Ishikawa (cell line): ENCODE measurements at regions not wholly inside any gene's neighbourhood (a gene's known extent, or its start where the extent isn't known, plus 50 kb on each side); places are given as distances from the start of the nearest gene placed in this dataset.

ENCODE experiments used
- CEBPB ChIP-seq: IDR thresholded peaks from 2 replicates; pipeline ENCODE4 v1.6.1; 2012
- CREB1 ChIP-seq: IDR thresholded peaks from 2 replicates; pipeline ENCODE4 v1.6.1; 2012; ENCODE audit warnings: low read depth
- EGR1 ChIP-seq: IDR thresholded peaks from 2 replicates; pipeline ENCODE4 v1.6.1; 2012
- EP300 ChIP-seq: IDR thresholded peaks from 2 replicates; pipeline ENCODE4 v1.6.1; 2012; ENCODE audit warnings: borderline replicate concordance
- FOXM1 ChIP-seq: IDR thresholded peaks from 2 replicates; pipeline ENCODE4 v1.6.1; 2012; ENCODE audit warnings: low read depth, borderline replicate concordance
- MAX ChIP-seq: IDR thresholded peaks from 2 replicates; pipeline ENCODE4 v1.6.1; 2012
- NFIC ChIP-seq: IDR thresholded peaks from 2 replicates; pipeline ENCODE4 v1.6.1; 2012
- RAD21 ChIP-seq: IDR thresholded peaks from 2 replicates; pipeline ENCODE4 v1.6.1; 2012; ENCODE audit warnings: low read depth
- TAF1 ChIP-seq: IDR thresholded peaks from 2 replicates; pipeline ENCODE4 v1.6.1; 2012; ENCODE audit warnings: low read depth, mild to moderate bottlenecking
- TCF12 ChIP-seq: IDR thresholded peaks from 2 replicates; pipeline ENCODE4 v1.6.1; 2012; ENCODE audit warnings: low read depth
- TEAD4 ChIP-seq: IDR thresholded peaks from 2 replicates; pipeline ENCODE4 v1.6.1; 2012
- USF1 ChIP-seq: IDR thresholded peaks from 2 replicates; pipeline ENCODE4 v1.6.1; 2012
- YY1 ChIP-seq: IDR thresholded peaks from 2 replicates; pipeline ENCODE4 v1.6.1; 2012; ENCODE audit warnings: low read depth
- ZBTB7A ChIP-seq: IDR thresholded peaks from 2 replicates; pipeline ENCODE4 v1.6.1; 2012; ENCODE audit warnings: low read depth
- TF ChIP-seq, protein P1 (sequence below): IDR thresholded peaks from 2 replicates; pipeline ENCODE4 v1.6.1; 2012; ENCODE audit warnings: low read depth, mild to moderate bottlenecking

GRCh38 chr6:14530385-14530784, 412.8 kb downstream of the CD83 start:
- TF ChIP-seq RAD21 (no peak), TEAD4 (no peak)

DNA sequence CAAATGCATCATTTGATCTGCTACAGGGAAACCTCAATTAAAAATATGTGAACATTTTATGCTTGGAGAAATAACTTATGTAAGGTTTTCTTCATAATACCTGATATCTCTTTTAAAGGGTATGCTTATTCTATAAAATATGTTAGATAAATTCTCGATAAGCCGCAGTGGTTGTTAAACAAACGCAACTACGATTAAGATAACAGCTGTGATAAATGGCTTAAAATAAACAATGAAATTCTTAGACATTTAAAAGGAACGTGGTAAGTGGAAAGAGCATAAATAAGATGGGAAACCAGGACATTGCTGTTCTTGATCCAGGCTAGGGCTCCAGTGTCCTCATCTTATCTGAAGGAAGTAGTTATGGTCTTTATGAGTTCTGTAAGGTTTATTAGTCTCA, 415.9 kb downstream of the CD83 start:
- TF ChIP-seq USF1 (no peak), NFIC (no peak), EP300 (no peak), TCF12 (no peak), TAF1 (no peak), ZBTB7A (no peak), EGR1 (no peak)

- no peak for TF ChIP-seq USF1
- TF ChIP-seq TEAD4 = no peak
- TF ChIP-seq ZBTB7A = no peak
- no peak for TF ChIP-seq YY1
- TF ChIP-seq, protein P1, sequence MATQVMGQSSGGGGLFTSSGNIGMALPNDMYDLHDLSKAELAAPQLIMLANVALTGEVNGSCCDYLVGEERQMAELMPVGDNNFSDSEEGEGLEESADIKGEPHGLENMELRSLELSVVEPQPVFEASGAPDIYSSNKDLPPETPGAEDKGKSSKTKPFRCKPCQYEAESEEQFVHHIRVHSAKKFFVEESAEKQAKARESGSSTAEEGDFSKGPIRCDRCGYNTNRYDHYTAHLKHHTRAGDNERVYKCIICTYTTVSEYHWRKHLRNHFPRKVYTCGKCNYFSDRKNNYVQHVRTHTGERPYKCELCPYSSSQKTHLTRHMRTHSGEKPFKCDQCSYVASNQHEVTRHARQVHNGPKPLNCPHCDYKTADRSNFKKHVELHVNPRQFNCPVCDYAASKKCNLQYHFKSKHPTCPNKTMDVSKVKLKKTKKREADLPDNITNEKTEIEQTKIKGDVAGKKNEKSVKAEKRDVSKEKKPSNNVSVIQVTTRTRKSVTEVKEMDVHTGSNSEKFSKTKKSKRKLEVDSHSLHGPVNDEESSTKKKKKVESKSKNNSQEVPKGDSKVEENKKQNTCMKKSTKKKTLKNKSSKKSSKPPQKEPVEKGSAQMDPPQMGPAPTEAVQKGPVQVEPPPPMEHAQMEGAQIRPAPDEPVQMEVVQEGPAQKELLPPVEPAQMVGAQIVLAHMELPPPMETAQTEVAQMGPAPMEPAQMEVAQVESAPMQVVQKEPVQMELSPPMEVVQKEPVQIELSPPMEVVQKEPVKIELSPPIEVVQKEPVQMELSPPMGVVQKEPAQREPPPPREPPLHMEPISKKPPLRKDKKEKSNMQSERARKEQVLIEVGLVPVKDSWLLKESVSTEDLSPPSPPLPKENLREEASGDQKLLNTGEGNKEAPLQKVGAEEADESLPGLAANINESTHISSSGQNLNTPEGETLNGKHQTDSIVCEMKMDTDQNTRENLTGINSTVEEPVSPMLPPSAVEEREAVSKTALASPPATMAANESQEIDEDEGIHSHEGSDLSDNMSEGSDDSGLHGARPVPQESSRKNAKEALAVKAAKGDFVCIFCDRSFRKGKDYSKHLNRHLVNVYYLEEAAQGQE = no peak
- TF ChIP-seq EP300 = no peak
- TF ChIP-seq FOXM1 = no peak
- no peak for TF ChIP-seq CEBPB
- no peak for TF ChIP-seq TCF12
- TF ChIP-seq NFIC = no peak
- TF ChIP-seq RAD21 = no peak
- TF ChIP-seq MAX = no peak
- no peak for TF ChIP-seq CREB1
- TF ChIP-seq TAF1 = no peak
- TF ChIP-seq EGR1 = no peak
Measured at GRCh38 chr6:14537030-14537429, 419.5 kb downstream of the CD83 start.

DNA sequence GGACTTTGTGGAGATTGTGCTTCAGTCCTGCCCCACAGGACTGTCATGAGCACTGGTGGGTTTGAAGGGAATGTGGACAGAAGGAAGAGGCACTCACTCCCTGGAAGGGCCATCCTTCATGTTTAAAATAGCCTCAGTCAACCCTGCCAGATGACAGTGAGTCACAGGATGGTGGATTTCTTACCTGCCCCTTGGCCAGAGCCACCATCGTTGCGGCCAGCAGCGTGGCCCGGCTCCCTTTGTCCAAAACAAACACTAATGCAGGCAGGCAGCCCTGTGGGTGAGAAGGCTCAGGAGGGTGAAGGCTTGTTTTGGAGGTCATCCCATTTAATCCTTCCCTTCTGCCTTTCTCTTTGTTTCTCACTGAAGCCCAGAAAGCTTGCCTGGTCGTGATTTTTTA, 422.7 kb downstream of the CD83 start:
- TF ChIP-seq CEBPB = no peak
- no peak for TF ChIP-seq EGR1
- TF ChIP-seq TCF12 = no peak
- no peak for TF ChIP-seq ZBTB7A
- TF ChIP-seq CREB1 = no peak
- TF ChIP-seq USF1 = no peak
- no peak for TF ChIP-seq YY1
- no peak for TF ChIP-seq EP300
- no peak for TF ChIP-seq FOXM1
- TF ChIP-seq MAX = no peak
- no peak for TF ChIP-seq NFIC
- TF ChIP-seq, protein P1 = no peak
- TF ChIP-seq RAD21 = no peak
- no peak for TF ChIP-seq TAF1
- no peak for TF ChIP-seq TEAD4

DNA sequence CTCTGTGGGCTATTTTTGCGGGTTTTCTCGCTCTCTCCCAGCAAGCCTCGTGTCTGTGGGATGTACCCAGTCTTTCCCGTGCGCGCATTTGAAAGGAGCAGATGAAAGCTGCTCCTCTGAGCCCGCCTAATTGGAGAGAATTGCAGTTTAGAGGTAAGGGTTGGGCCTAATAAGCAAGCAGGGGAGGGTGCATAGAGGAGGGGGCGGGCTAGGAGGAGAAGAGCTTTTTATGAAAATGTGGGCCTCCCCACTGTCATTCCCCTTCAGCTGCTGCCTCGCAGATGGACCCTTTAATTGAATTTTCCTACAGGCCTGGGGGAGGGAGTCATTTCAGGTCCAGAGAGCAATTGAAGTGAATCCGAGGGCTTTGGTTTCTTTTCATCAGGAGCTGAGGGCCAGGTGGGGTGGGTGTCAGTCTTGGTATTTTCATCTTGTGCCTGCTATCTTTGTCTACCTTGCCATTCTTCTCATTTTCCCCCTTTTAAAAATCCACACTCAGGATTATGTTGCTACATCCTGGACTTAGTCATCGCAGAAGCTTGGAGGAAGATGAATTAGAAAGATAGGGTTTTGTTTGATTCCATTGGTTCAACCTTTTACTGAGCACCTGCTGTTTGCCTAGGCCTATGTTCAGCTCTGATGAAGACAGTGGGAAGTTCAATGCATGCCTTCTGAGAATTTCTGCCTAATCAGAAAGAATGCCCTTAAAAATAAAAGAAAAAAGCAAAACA, 423.4 kb downstream of the CD83 start:
- TF ChIP-seq ZBTB7A (no peak), RAD21 (no peak), EGR1 (no peak)
- TF ChIP-seq, protein P1 = no peak
